Mucosa of descending colon (tissue), 3 donors: ENCODE measurements at regions not wholly inside any gene's neighbourhood (a gene's known extent, or its start where the extent isn't known, plus 50 kb on each side); places are given as distances from the start of the nearest gene placed in this dataset.
A peak's percentile ranks its signal among the peaks of the same experiment; 100 is the strongest.

ENCODE experiments used
- ATAC-seq: fragments of 200-7000 bp; cut with Tn5 transposase; one replicate; pipeline ENCODE4 v1.9.1; 2020; ENCODE audit warnings: mild to moderate bottlenecking, moderate library complexity
- DNase-seq, 3 donors: peaks; one replicate each; pipeline ENCODE4 v3.0.0-alpha.2; 2020
- H3K36me3 ChIP-seq: fragments of 200-600 bp; one replicate; pipeline ENCODE4 v1.8.0; 2021; ENCODE audit warnings: low read depth, mild to moderate bottlenecking
- H3K4me1 ChIP-seq: fragments of 200-600 bp; one replicate; pipeline ENCODE4 v1.8.0; 2021; ENCODE audit warnings: low read depth, mild to moderate bottlenecking
- H3K4me3 ChIP-seq: fragments of 200-600 bp; one replicate; pipeline ENCODE4 v1.8.0; 2021; ENCODE audit warnings: mild to moderate bottlenecking
- H3K9me3 ChIP-seq: fragments of 200-600 bp; one replicate; pipeline ENCODE4 v1.8.0; 2021; ENCODE audit warnings: mild to moderate bottlenecking
- intact Hi-C, 2 donors: fragments of 100-400 bp; cut with DNase I in 1 of 2; cut with micrococcal nuclease in 1 of 2; formaldehyde crosslinking; loops; one replicate each; pipeline versions ENCODE4 v1.11.0 to v1.11.1; 2022; cut with DNase I, micrococcal nuclease
- TF ChIP-seq, protein P1 (sequence below): fragments of 200-600 bp; IDR thresholded peaks from one replicate; pipeline ENCODE4 v1.8.0; 2022; ENCODE audit warnings: antibody characterized with exemption, mild to moderate bottlenecking
- donor health status: DM: no; HTN: no; CAD: no; lungs with moderate emphysema.
- donor health status: DM: no; HTN: no; CAD: no.
- donor health status: DM: no; HTN: yes; CAD: no.

- TF ChIP-seq, protein P1, sequence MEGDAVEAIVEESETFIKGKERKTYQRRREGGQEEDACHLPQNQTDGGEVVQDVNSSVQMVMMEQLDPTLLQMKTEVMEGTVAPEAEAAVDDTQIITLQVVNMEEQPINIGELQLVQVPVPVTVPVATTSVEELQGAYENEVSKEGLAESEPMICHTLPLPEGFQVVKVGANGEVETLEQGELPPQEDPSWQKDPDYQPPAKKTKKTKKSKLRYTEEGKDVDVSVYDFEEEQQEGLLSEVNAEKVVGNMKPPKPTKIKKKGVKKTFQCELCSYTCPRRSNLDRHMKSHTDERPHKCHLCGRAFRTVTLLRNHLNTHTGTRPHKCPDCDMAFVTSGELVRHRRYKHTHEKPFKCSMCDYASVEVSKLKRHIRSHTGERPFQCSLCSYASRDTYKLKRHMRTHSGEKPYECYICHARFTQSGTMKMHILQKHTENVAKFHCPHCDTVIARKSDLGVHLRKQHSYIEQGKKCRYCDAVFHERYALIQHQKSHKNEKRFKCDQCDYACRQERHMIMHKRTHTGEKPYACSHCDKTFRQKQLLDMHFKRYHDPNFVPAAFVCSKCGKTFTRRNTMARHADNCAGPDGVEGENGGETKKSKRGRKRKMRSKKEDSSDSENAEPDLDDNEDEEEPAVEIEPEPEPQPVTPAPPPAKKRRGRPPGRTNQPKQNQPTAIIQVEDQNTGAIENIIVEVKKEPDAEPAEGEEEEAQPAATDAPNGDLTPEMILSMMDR = no peak
- Histone ChIP-seq H3K36me3 (no peaks in the 10 kb centered on the region), H3K9me3 (no peaks in the 10 kb centered on the region), H3K4me1 (no peaks in the 10 kb centered on the region), H3K4me3 (no peak overlapping the region)
- DNase-seq (no peak), ATAC-seq (peak; percentile 51)
- intact Hi-C loops = no loop called here
Observed at GRCh38 chr5:68444833-68445232, 229.3 kb downstream of the PIK3R1 start.

DNA sequence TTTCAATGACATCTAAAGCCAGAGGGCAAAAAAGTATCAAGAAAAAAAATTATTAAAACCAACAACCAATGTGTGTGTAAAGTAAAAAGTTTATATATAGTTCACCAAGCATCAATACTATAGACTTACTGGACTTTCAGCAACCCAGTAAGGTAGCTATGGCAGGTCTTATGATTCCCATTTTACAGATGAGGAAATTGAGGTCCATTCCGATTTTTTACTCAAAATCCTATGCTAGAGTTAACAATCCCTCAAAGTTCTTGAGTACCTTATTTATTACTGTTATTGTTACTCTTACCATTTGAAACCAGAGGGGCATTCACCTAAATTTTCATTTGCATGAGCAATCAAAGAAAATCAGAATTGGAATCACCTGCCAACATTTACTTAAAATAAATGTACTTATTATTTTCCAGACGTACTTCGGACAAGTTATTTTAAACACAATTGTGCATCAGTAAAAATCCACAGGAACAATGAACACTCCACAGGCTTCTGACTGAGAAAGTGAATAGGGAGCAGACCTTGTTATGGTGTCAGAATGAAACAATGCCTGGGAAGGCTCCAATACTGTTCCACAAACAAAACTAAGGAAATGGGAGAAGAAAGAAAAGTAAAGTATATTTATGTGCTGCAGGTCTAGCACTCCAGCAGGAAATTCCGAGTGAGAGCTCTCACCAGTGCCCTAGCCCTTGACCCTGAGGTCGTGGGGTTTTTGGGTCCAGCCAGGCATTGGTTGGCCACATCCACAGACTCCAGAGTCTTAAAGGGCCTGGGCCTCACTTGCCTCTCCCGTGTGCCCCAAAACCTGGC is 229.9 kb downstream of the PIK3R1 start:
- TF ChIP-seq, protein P1 = no peak
- H3K4me1 ChIP-seq = no peaks in the 10 kb centered on the region
- DNase-seq (no peak), ATAC-seq (no peak)
- H3K4me3 ChIP-seq = no peak overlapping the region
- no peaks in the 10 kb centered on the region for H3K36me3 ChIP-seq
- no peaks in the 10 kb centered on the region for H3K9me3 ChIP-seq
- intact Hi-C loops = no loop called here

GRCh38 chr5:68446070-68446357 is 230.5 kb downstream of the PIK3R1 start:
- intact Hi-C loops = no loop called here
- Histone ChIP-seq H3K4me3 (no peak overlapping the region), H3K4me1 (no peaks in the 10 kb centered on the region), H3K9me3 (no peaks in the 10 kb centered on the region), H3K36me3 (no peaks in the 10 kb centered on the region)
- ATAC-seq (no peak), DNase-seq (no peak)
- TF ChIP-seq, protein P1 = no peak

GRCh38 chr5:68446487-68446894 is 230.9 kb downstream of the PIK3R1 start:
- ATAC-seq (no peak), DNase-seq (no peak)
- Histone ChIP-seq H3K36me3 (no peaks in the 10 kb centered on the region), H3K4me3 (no peak overlapping the region), H3K9me3 (no peaks in the 10 kb centered on the region), H3K4me1 (no peaks in the 10 kb centered on the region)
- intact Hi-C loops = no loop called here
- TF ChIP-seq, protein P1 = no peak

GRCh38 chr5:68447136-68447929 is 231.8 kb downstream of the PIK3R1 start:
- H3K36me3 ChIP-seq = no peaks in the 10 kb centered on the region
- no peaks in the 10 kb centered on the region for H3K9me3 ChIP-seq
- intact Hi-C loops = no loop called here
- TF ChIP-seq, protein P1 = no peak
- no peak overlapping the region for H3K4me3 ChIP-seq
- DNase-seq = no peak
- H3K4me1 ChIP-seq = no peaks in the 10 kb centered on the region
- no peak for ATAC-seq
